Heart right ventricle (tissue), 16 donors: ENCODE measurements at regions not wholly inside any gene's neighbourhood (a gene's known extent, or its start where the extent isn't known, plus 50 kb on each side); places are given as distances from the start of the nearest gene placed in this dataset.

Experiments used
- ATAC-seq, 8 donors: fragments of 200-7000 bp; cut with Tn5 transposase; one replicate each; pipeline ENCODE4 v1.9.1; 2020; ENCODE audit warnings: mild to moderate bottlenecking in 8 of 8, moderate library complexity in 8 of 8, moderate number of reproducible peaks in 1 of 8
- DNase-seq, 2 donors: peaks; one replicate each; pipeline ENCODE4 v3.0.0-alpha.2; 2020
- H3K27ac ChIP-seq, 10 donors: fragments of 200-600 bp; sonication (generic) in 2 of 10; one replicate each; pipeline versions ENCODE4 v1.5.0 to v1.8.0; 2020 to 2022; ENCODE audit warnings: mild to moderate bottlenecking in 3 of 10
- H3K27me3 ChIP-seq, 7 donors: fragments of 200-600 bp; one replicate each; pipeline ENCODE4 v1.8.0; 2021 to 2022; ENCODE audit warnings: mild to moderate bottlenecking in 2 of 7
- H3K36me3 ChIP-seq, 9 donors: fragments of 200-600 bp; sonication (generic) in 1 of 9; one replicate each; pipeline versions ENCODE4 v1.5.0 to v1.8.0; 2020 to 2022; ENCODE audit warnings: mild to moderate bottlenecking in 2 of 9
- H3K4me1 ChIP-seq, 9 donors: fragments of 200-600 bp; sonication (generic) in 1 of 9; one replicate each; pipeline versions ENCODE4 v1.5.0 to v1.8.0; 2020 to 2022; ENCODE audit warnings: mild to moderate bottlenecking in 4 of 9
- H3K4me3 ChIP-seq, 10 donors: fragments of 200-600 bp; sonication (generic) in 2 of 10; one replicate each; pipeline versions ENCODE4 v1.5.0 to v1.8.0; 2020 to 2022; ENCODE audit warnings: mild to moderate bottlenecking in 7 of 10, moderate library complexity in 2 of 10
- H3K9me3 ChIP-seq, 11 donors: fragments of 200-600 bp in 10 of 11; sonication (generic) in 2 of 11; one replicate each; pipeline versions ENCODE4 v1.5.0 to v1.8.0; 2013 to 2022; ENCODE audit warnings: mild to moderate bottlenecking in 2 of 11, control low read depth in 1 of 11, moderate library complexity in 1 of 11
- CTCF ChIP-seq, 9 donors: fragments of 200-600 bp; sonication (generic) in 2 of 9; IDR thresholded peaks; one replicate each; pipeline versions ENCODE4 v1.5.0 to v1.8.0; 2021 to 2022; ENCODE audit warnings: antibody characterized with exemption in 9 of 9, mild to moderate bottlenecking in 5 of 9, moderate library complexity in 1 of 9
- WGBS, 2 donors: extraction: QIAGEN DNeasy Blood & Tissue Kit; methylation state at CpG; one replicate each; pipeline ENCODE4 v1.1.7; 2013; ENCODE audit warnings: inconsistent platforms in 1 of 2; 5-methylcytosine and 5-hydroxymethylcytosine counted together
- intact Hi-C, 10 donors: fragments of 100-400 bp; cut with DNase I; formaldehyde crosslinking; loops; one replicate each; pipeline versions ENCODE4 v1.11.1 to v1.14.2; 2022
- donor health status: Arrhythmogenic right ventricular cardiomyopathy.
- donor health status: ischemic (EF 13 %, LVEDD 7.1; RV severe dilation, severe dysfunction).
- donor health status: healthy with polysubstance abuse.
- donor health status: DM: no; HTN: yes; CAD: no.
- donor health status: DM: no; HTN: no; CAD: no.
- donor health status: ischemic (EF 25% LVEDD 6.9; RV normal size, moderate dysfunction).
- donor health status: ischemic (EF 25% LVEDD 5.7; RV mildly dilated, moderate dysfunction).
- donor health status: healthy.
- donor health status: DM: yes; HTN: yes; CAD: no.
- donor health status: Ischemic cardiomyopathy.
- donor health status: ischemic (EF 35%, LVEDD 5.7; RV mildly dilated, moderate dysfunction).
- donor health status: nonischemic (EF 11% LVEDD 7.7; RV severe dilation, severe dysfunction).
- donor health status: DM: yes; HTN: yes; CAD: no.
- donor health status: PGD.
- donor health status: ischemic (EF 29% LVEDD 5.4; RV normal size, mild dysfunction).
- donor health status: nonischemic (EF 23%, LVEDD 6.1; RV moderate dilation, normal function).

- 58 to 77% methylated on average over 3 of the region's 3 CpGs for WGBS, 2 donors
- Histone ChIP-seq H3K36me3 (no peaks in the 10 kb centered on the region), H3K27me3 (no peaks in the 10 kb centered on the region), H3K9me3 (no peaks in the 10 kb centered on the region), H3K27ac (no peak overlapping the region), H3K4me1 (no peaks in the 10 kb centered on the region), H3K4me3 (no peak overlapping the region)
- DNase-seq (no peak), ATAC-seq (no peak)
- intact Hi-C loops, result no loop called here
- TF ChIP-seq CTCF (IDR thresholded peaks at IDR 0.05), result no peak
Observed at GRCh38 chr15:31727612-31728011, 302.7 kb upstream of the CHRNA7 start.

- TF ChIP-seq CTCF (IDR thresholded peaks at IDR 0.05), result no peak
- peaks cover 0 to 9% (median 0%) of the 10 kb centered on the region in 11 donors for H3K9me3 ChIP-seq
- intact Hi-C loops, result no loop called here
- ATAC-seq, result no peak
- 50 to 61% methylated on average over 3 of the region's 3 CpGs for WGBS, 2 donors
- H3K4me3 ChIP-seq, result no peak overlapping the region
- DNase-seq, result no peak
- H3K36me3 ChIP-seq, result no peaks in the 10 kb centered on the region
- no peaks in the 10 kb centered on the region for H3K4me1 ChIP-seq
- no peaks in the 10 kb centered on the region for H3K27me3 ChIP-seq
- H3K27ac ChIP-seq, result no peak overlapping the region
Observed at GRCh38 chr15:31732726-31733125, 297.6 kb upstream of the CHRNA7 start.

- WGBS, 2 donors, result 45% methylated on average over 4 of the region's 4 CpGs
- no peak for TF ChIP-seq CTCF (IDR thresholded peaks at IDR 0.05)
- no peak overlapping the region for H3K4me3 ChIP-seq
- peaks cover 0 to 9% (median 0%) of the 10 kb centered on the region in 11 donors for H3K9me3 ChIP-seq
- H3K27me3 ChIP-seq, result no peaks in the 10 kb centered on the region
- no peak for DNase-seq
- intact Hi-C loops, result no loop called here
- no peak overlapping the region for H3K27ac ChIP-seq
- H3K36me3 ChIP-seq, result no peaks in the 10 kb centered on the region
- no peak for ATAC-seq
- no peaks in the 10 kb centered on the region for H3K4me1 ChIP-seq
Observed at GRCh38 chr15:31733424-31733823, 296.9 kb upstream of the CHRNA7 start.

- intact Hi-C loops, result loop anchor here in 2 of 10 donors (10.0 kb wide), 2 partner anchors 75 to 105 kb away; no protein-coding TSS in a partner anchor
- ATAC-seq, result no peak
- TF ChIP-seq CTCF (IDR thresholded peaks at IDR 0.05), result no peak
- no peak for DNase-seq
- H3K9me3 ChIP-seq, result peaks cover 0 to 33% (median 13%) of the 10 kb centered on the region in 11 donors
- H3K27ac ChIP-seq, result no peak overlapping the region
- 47 to 49% methylated on average over 9 of the region's 9 CpGs for WGBS, 2 donors
- no peaks in the 10 kb centered on the region for H3K4me1 ChIP-seq
- H3K27me3 ChIP-seq, result no peaks in the 10 kb centered on the region
- H3K4me3 ChIP-seq, result no peak overlapping the region
- H3K36me3 ChIP-seq, result no peaks in the 10 kb centered on the region
Observed at GRCh38 chr15:31740203-31740602, 290.1 kb upstream of the CHRNA7 start.
